Umbilical cord (tissue), 1 donor: ENCODE measurements at regions not wholly inside any gene's neighbourhood (a gene's known extent, or its start where the extent isn't known, plus 50 kb on each side); places are given as distances from the start of the nearest gene placed in this dataset.
A peak's percentile ranks its signal among the peaks of the same experiment; 100 is the strongest.

ENCODE experiments used
- DNase-seq: peaks from one replicate; pipeline ENCODE4 v3.0.0-alpha.2; 2015; ENCODE audit warnings: low spot score

- DNase-seq = no peak
These were observed 280.5 kb downstream of the GPM6A start for GRCh38 chr4:175531405-175532091.

GRCh38 chr4:175536852-175537453 lies 275.1 kb downstream of the GPM6A start:
- peak; percentile 55 for DNase-seq

GRCh38 chr4:175539498-175539897 lies 272.6 kb downstream of the GPM6A start:
- DNase-seq = no peak

- no peak for DNase-seq
These were observed 271.9 kb downstream of the GPM6A start for GRCh38 chr4:175540151-175540550.

GRCh38 chr4:175540732-175541131 lies 271.3 kb downstream of the GPM6A start:
- DNase-seq = no peak

GRCh38 chr4:175542786-175543185 lies 269.3 kb downstream of the GPM6A start:
- DNase-seq = peak; percentile 49

- DNase-seq = no peak
These were observed 252.9 kb downstream of the GPM6A start for GRCh38 chr4:175559126-175559525.

GRCh38 chr4:175559526-175559925 lies 252.5 kb downstream of the GPM6A start:
- no peak for DNase-seq

- DNase-seq = peak; percentile 75
These were observed 251.5 kb downstream of the GPM6A start for GRCh38 chr4:175560604-175561003.

- DNase-seq = no peak
These were observed 250.4 kb downstream of the GPM6A start for GRCh38 chr4:175561696-175562095.

GRCh38 chr4:175562111-175562510 lies 250.0 kb downstream of the GPM6A start:
- no peak for DNase-seq

- DNase-seq = no peak
These were observed 249.5 kb downstream of the GPM6A start for GRCh38 chr4:175562542-175562941.
